Glutamatergic neuron (in vitro differentiated cells): ENCODE measurements at regions not wholly inside any gene's neighbourhood (a gene's known extent, or its start where the extent isn't known, plus 50 kb on each side); places are given as distances from the start of the nearest gene placed in this dataset.

Experiments
- DNase-seq: peaks from one replicate; pipeline ENCODE4 v3.0.0; 2022
- H3K27ac Mint-ChIP-seq: one replicate; pipeline ENCODE4 v1.8.0; 2020; ENCODE audit warnings: mild to moderate bottlenecking, mixed read lengths, inconsistent platforms; ENCODE audit not compliant: unreplicated experiment
- H3K27me3 Mint-ChIP-seq: one replicate; pipeline ENCODE4 v1.8.0; 2020; ENCODE audit warnings: mild to moderate bottlenecking, moderate library complexity, mixed read lengths, inconsistent platforms; ENCODE audit not compliant: unreplicated experiment
- H3K36me3 Mint-ChIP-seq: one replicate; pipeline ENCODE4 v1.8.0; 2020; ENCODE audit warnings: mild to moderate bottlenecking, mixed read lengths, inconsistent platforms; ENCODE audit not compliant: unreplicated experiment
- H3K4me1 Mint-ChIP-seq: one replicate; pipeline ENCODE4 v1.8.0; 2020; ENCODE audit warnings: mild to moderate bottlenecking, low read depth, mixed read lengths, inconsistent platforms; ENCODE audit not compliant: unreplicated experiment
- H3K4me3 Mint-ChIP-seq: one replicate; pipeline ENCODE4 v1.8.0; 2020; ENCODE audit warnings: mild to moderate bottlenecking, mixed read lengths, inconsistent platforms; ENCODE audit not compliant: unreplicated experiment
- H3K9me3 Mint-ChIP-seq: one replicate; pipeline ENCODE4 v1.8.0; 2020; ENCODE audit warnings: mild to moderate bottlenecking, moderate library complexity, mixed read lengths, inconsistent platforms; ENCODE audit not compliant: unreplicated experiment
- TF ChIP-seq, protein P1 (sequence below): fragments of 200-600 bp; sonication (generic); IDR thresholded peaks from one replicate; pipeline ENCODE4 v1.5.0; 2021; ENCODE audit not compliant: partially characterized antibody, unreplicated experiment

DNA sequence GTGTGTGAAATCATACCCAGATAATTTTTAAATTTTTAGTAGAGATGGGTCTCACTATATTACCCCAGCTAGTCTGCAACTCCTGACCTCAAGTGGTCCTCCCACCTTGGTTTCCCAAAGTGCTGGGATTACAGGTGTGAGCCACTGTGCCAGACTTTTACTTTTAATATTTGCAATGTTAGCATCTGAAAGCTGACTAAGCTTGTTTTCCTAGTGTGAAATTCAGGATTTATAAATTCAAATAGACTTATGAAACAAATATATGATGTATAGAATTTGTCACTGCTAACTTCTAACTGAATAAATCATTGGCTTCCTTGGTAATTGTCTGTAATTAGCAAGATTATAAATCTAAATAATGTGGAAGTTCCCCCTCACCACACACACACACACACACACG lies 58.8 kb upstream of the SLC22A23 start:
- Mint-ChIP-seq H3K27me3 (peaks cover 9% of the 10 kb centered on the region), H3K4me1 (peaks cover 20% of the 10 kb centered on the region), H3K4me3 (no peak overlapping the region), H3K36me3 (peaks cover 5% of the 10 kb centered on the region), H3K9me3 (peaks cover 7% of the 10 kb centered on the region), H3K27ac (no peak overlapping the region)
- TF ChIP-seq, protein P1, sequence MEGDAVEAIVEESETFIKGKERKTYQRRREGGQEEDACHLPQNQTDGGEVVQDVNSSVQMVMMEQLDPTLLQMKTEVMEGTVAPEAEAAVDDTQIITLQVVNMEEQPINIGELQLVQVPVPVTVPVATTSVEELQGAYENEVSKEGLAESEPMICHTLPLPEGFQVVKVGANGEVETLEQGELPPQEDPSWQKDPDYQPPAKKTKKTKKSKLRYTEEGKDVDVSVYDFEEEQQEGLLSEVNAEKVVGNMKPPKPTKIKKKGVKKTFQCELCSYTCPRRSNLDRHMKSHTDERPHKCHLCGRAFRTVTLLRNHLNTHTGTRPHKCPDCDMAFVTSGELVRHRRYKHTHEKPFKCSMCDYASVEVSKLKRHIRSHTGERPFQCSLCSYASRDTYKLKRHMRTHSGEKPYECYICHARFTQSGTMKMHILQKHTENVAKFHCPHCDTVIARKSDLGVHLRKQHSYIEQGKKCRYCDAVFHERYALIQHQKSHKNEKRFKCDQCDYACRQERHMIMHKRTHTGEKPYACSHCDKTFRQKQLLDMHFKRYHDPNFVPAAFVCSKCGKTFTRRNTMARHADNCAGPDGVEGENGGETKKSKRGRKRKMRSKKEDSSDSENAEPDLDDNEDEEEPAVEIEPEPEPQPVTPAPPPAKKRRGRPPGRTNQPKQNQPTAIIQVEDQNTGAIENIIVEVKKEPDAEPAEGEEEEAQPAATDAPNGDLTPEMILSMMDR: no peak
- no peak for DNase-seq

DNA sequence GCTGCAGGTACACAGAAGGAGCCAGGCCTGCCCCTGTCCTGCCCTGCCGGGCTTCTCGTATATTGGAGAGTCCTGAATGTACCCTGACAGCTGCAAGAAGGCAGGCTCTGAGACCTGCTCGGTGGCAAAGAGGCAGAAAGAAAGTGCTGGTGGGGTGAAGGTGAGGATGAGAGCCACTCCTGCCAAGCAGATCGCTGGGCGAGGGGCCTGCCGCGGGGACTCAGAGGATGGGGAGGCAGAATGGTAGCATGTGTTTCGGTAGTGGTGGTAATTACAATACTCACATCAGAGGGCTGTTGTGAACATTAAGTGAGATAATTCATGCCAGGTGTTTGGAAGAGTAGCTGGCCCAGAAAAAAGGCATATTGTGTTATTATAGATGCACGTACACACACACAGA lies 56.6 kb upstream of the SLC22A23 start:
- H3K4me3 Mint-ChIP-seq: no peak overlapping the region
- H3K27me3 Mint-ChIP-seq: peaks cover 6% of the 10 kb centered on the region
- H3K36me3 Mint-ChIP-seq: peaks cover 5% of the 10 kb centered on the region
- TF ChIP-seq, protein P1: no peak
- H3K9me3 Mint-ChIP-seq: peaks cover 4% of the 10 kb centered on the region
- H3K4me1 Mint-ChIP-seq: peaks cover 10% of the 10 kb centered on the region
- H3K27ac Mint-ChIP-seq: no peak overlapping the region
- DNase-seq: no peak

DNA sequence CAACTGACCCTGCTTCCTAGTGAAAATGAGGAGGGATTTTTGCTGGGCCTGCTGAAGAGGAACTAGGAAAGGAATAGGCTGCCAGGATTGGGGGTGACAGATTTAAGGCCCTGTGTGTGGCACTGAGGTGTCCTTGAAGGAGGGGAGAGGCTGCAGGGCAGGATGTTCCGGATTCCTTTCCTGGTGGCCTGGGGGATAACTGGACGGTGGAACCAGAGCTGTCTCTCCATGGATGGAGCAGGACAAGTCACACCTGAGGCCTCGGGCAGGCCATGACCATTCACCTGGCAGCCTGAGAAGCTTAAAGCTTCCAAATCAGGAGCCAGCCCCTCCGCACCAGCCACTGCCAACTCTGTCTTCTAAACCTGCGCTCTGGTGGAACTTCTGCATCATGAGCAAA lies 56.0 kb upstream of the SLC22A23 start:
- Mint-ChIP-seq H3K27ac (no peak overlapping the region), H3K27me3 (peaks cover 4% of the 10 kb centered on the region), H3K4me1 (peaks cover 6% of the 10 kb centered on the region), H3K4me3 (no peak overlapping the region), H3K36me3 (peaks cover 5% of the 10 kb centered on the region), H3K9me3 (peaks cover 2% of the 10 kb centered on the region)
- no peak for DNase-seq
- TF ChIP-seq, protein P1: no peak

DNA sequence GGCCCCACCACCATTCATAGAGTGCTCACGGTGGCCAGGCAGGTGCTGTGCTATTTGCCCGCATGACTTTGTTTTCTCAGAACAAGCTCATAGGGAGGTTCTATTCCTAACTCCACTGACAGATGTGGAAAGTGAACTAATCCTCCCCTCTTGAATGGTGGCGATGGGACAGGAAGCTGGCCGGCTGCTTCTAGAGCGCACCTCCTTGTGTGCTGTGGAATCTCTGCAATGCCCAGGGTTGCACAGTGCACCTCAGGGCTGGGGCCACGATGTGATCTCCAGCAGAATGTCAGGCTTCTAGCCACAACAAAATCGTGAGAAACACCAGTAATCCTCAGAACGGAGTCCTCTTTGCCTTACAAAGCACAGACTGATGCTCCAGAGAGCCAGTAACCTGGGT lies 53.8 kb upstream of the SLC22A23 start:
- TF ChIP-seq, protein P1: no peak
- DNase-seq: no peak
- H3K27me3 Mint-ChIP-seq: peaks cover 2% of the 10 kb centered on the region
- H3K36me3 Mint-ChIP-seq: peaks cover 5% of the 10 kb centered on the region
- H3K4me1 Mint-ChIP-seq: no peaks in the 10 kb centered on the region
- H3K9me3 Mint-ChIP-seq: peaks cover 3% of the 10 kb centered on the region
- H3K27ac Mint-ChIP-seq: no peak overlapping the region
- no peak overlapping the region for H3K4me3 Mint-ChIP-seq

DNA sequence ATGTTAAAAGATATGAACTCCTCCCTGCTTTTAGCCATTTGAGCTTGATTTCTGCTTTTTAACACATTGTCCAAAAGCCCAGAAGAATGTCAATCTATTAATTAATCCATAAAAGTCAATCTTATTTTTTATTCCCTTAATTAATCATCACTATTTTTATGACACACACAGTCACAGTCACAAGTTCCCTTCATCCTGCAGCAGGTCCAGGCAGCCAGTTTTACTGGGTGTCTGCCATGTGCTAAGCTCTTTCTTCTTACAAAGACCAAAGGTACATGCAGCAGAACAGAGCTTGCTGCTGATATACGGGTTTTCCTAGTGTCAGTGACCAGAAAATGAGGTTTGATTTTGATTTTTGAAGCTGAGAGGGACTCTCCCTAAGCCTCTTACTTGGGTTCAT lies 53.3 kb upstream of the SLC22A23 start:
- Mint-ChIP-seq H3K4me3 (no peak overlapping the region), H3K4me1 (no peaks in the 10 kb centered on the region), H3K36me3 (peaks cover 5% of the 10 kb centered on the region), H3K9me3 (peaks cover 3% of the 10 kb centered on the region), H3K27me3 (peaks cover 2% of the 10 kb centered on the region), H3K27ac (no peak overlapping the region)
- no peak for DNase-seq
- TF ChIP-seq, protein P1: no peak
